NCI-H1930 (cell line): ENCODE measurements at regions not wholly inside any gene's neighbourhood (a gene's known extent, or its start where the extent isn't known, plus 50 kb on each side); places are given as distances from the start of the nearest gene placed in this dataset.
"Not testable (repeated sequence)": the region's sequence is repeated elsewhere in the genome, so short reads cannot be mapped to it uniquely, and the experiment has no call there.

ENCODE experiments used
- DNase-seq, 2 experiments: peaks; one replicate each; lab custom pipeline; 2025; lab: John Stamatoyannopoulos, UW

- no peak for DNase-seq
Observed at GRCh38 chr6:15137086-15137485, 108.8 kb upstream of the JARID2 start.

GRCh38 chr6:15143086-15143485 lies 102.8 kb upstream of the JARID2 start:
- no peak for DNase-seq

GRCh38 chr6:15143540-15143939 lies 102.3 kb upstream of the JARID2 start:
- DNase-seq: no peak

GRCh38 chr6:15145821-15146220 lies 100.0 kb upstream of the JARID2 start:
- DNase-seq: no peak

- DNase-seq: no peak
Observed at GRCh38 chr6:15147827-15148226, 98.0 kb upstream of the JARID2 start.

GRCh38 chr6:15148356-15148946 lies 97.4 kb upstream of the JARID2 start:
- no peak for DNase-seq

- no peak for DNase-seq
Observed at GRCh38 chr6:15150207-15150606, 95.7 kb upstream of the JARID2 start.

- DNase-seq: no peak
Observed at GRCh38 chr6:15152700-15153099, 93.2 kb upstream of the JARID2 start.

GRCh38 chr6:15153191-15153590 lies 92.7 kb upstream of the JARID2 start:
- DNase-seq: no peak

GRCh38 chr6:15157479-15157878 lies 88.4 kb upstream of the JARID2 start:
- no peak for DNase-seq

- DNase-seq: no peak
Observed at GRCh38 chr6:15158821-15159619, 86.8 kb upstream of the JARID2 start.

- no peak for DNase-seq
Observed at GRCh38 chr6:15160812-15161211, 85.1 kb upstream of the JARID2 start.

- not testable (repeated sequence) for DNase-seq
Observed at GRCh38 chr6:15164855-15165254, 81.0 kb upstream of the JARID2 start.

GRCh38 chr6:15166121-15166520 lies 79.7 kb upstream of the JARID2 start:
- DNase-seq: no peak

- no peak for DNase-seq
Observed at GRCh38 chr6:15170126-15170525, 75.7 kb upstream of the JARID2 start.

GRCh38 chr6:15171026-15171425 lies 74.8 kb upstream of the JARID2 start:
- DNase-seq: no peak

GRCh38 chr6:15176816-15177370 lies 69.0 kb upstream of the JARID2 start:
- DNase-seq: no peak

GRCh38 chr6:15183979-15184378 lies 61.9 kb upstream of the JARID2 start:
- DNase-seq: no peak

GRCh38 chr6:15184441-15184861 lies 61.4 kb upstream of the JARID2 start:
- DNase-seq: no peak

GRCh38 chr6:15185111-15185510 lies 60.8 kb upstream of the JARID2 start:
- DNase-seq: not testable (repeated sequence)

- DNase-seq: not testable (repeated sequence)
Observed at GRCh38 chr6:15193451-15193850, 52.4 kb upstream of the JARID2 start.

GRCh38 chr6:15194453-15194852 lies 51.4 kb upstream of the JARID2 start:
- no peak for DNase-seq
